GM18867 (cell line): ENCODE measurements at regions not wholly inside any gene's neighbourhood (a gene's known extent, or its start where the extent isn't known, plus 50 kb on each side); places are given as distances from the start of the nearest gene placed in this dataset.
"Not testable (repeated sequence)": the region's sequence is repeated elsewhere in the genome, so short reads cannot be mapped to it uniquely, and the experiment has no call there.

ENCODE experiments used
- ATAC-seq: cut with Tn5 transposase; IDR thresholded peaks from one replicate; pipeline ENCODE4 v1.9.1; 2021; ENCODE audit warnings: mild to moderate bottlenecking, moderate library complexity; ENCODE audit not compliant: unreplicated experiment

GRCh38 chr7:16267953-16268820 lies 153.2 kb downstream of the CRPPA start:
- ATAC-seq, result no peak

- ATAC-seq, result no peak
Measured at GRCh38 chr7:16266877-16267276, 154.5 kb downstream of the CRPPA start.

- ATAC-seq, result not testable (repeated sequence)
Measured at GRCh38 chr7:16266470-16266869, 154.9 kb downstream of the CRPPA start.

- ATAC-seq, result no peak
Measured at GRCh38 chr7:16265863-16266458, 155.4 kb downstream of the CRPPA start.

GRCh38 chr7:16264823-16265804 lies 156.2 kb downstream of the CRPPA start:
- no peak for ATAC-seq

GRCh38 chr7:16264036-16264819 lies 157.1 kb downstream of the CRPPA start:
- ATAC-seq, result no peak

- ATAC-seq, result not testable (repeated sequence)
Measured at GRCh38 chr7:16263377-16263776, 158.0 kb downstream of the CRPPA start.

GRCh38 chr7:16261654-16262053 lies 159.7 kb downstream of the CRPPA start:
- ATAC-seq, result no peak

GRCh38 chr7:16261100-16261499 lies 160.2 kb downstream of the CRPPA start:
- no peak for ATAC-seq

- ATAC-seq, result no peak
Measured at GRCh38 chr7:16260236-16260728, 161.1 kb downstream of the CRPPA start.

GRCh38 chr7:16256419-16256818 lies 164.9 kb downstream of the CRPPA start:
- not testable (repeated sequence) for ATAC-seq

GRCh38 chr7:16255952-16256351 lies 165.4 kb downstream of the CRPPA start:
- not testable (repeated sequence) for ATAC-seq

- not testable (repeated sequence) for ATAC-seq
Measured at GRCh38 chr7:16250655-16251054, 170.7 kb downstream of the CRPPA start.

GRCh38 chr7:16249204-16249603 lies 172.1 kb downstream of the CRPPA start:
- ATAC-seq, result not testable (repeated sequence)

GRCh38 chr7:16248556-16248955 lies 172.8 kb downstream of the CRPPA start:
- not testable (repeated sequence) for ATAC-seq

- ATAC-seq, result no peak
Measured at GRCh38 chr7:16244469-16244868, 176.9 kb downstream of the CRPPA start.

GRCh38 chr7:16242920-16243319 lies 178.4 kb downstream of the CRPPA start:
- ATAC-seq, result no peak

- ATAC-seq, result no peak
Measured at GRCh38 chr7:16241017-16241416, 180.3 kb downstream of the CRPPA start.

GRCh38 chr7:16236381-16236780 lies 185.0 kb downstream of the CRPPA start:
- no peak for ATAC-seq
